Ammon's horn (tissue), 1 donor: ENCODE measurements at regions not wholly inside any gene's neighbourhood (a gene's known extent, or its start where the extent isn't known, plus 50 kb on each side); places are given as distances from the start of the nearest gene placed in this dataset.
"Not testable (repeated sequence)": the region's sequence is repeated elsewhere in the genome, so short reads cannot be mapped to it uniquely, and the experiment has no call there.

Experiments used
- DNase-seq: peaks from one replicate; pipeline ENCODE4 v3.0.0-alpha.2; 2016; ENCODE audit warnings: low spot score

DNA sequence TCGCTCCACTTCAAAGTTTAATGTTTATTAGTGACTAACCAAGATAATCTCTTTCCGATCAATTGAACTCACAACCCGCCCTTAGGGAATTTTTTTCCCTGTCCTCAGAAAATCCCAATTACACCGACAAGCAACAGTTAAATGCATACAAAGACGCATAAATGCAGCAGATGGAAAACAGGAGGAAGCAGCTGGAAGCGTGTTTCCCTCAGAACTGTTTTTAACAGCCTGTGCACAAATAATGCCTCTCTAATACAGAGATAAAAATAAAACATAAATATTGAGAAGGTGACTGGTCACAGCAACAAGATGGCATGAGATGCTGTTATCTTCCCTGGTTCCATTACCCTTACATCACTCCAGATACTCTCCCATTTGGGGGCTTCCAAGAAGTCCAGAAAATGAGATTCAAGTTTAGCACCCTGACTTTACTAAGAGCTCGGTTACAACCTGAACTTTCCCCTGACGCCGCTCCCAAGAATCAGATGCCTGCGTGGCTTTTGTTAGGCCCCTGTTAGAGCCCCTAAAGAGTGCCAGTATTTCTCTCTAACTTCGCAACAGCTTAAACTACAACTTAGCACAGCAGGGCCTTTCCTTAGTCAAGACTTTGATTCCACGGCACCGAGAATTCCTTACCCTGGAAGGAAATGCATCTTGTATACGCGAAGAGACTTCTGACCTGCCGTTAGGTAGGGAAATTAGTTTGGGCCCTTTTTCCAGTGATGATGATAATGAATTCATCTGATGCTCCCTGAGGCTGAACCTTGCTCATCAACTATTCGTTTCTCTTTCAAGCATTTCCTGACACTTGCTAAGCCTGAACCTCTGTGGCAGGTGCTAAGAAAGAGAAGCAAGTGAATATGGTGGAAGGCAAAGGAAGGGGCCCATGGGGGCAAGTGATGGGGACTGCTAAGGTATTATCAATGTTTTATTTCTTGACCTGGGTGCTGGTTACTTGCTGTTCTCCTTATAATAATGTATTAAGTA, 137.7 kb upstream of the SMYD2 start:
- no peak for DNase-seq

GRCh38 chr1:214144521-214144920, 136.4 kb upstream of the SMYD2 start:
- not testable (repeated sequence) for DNase-seq

DNA sequence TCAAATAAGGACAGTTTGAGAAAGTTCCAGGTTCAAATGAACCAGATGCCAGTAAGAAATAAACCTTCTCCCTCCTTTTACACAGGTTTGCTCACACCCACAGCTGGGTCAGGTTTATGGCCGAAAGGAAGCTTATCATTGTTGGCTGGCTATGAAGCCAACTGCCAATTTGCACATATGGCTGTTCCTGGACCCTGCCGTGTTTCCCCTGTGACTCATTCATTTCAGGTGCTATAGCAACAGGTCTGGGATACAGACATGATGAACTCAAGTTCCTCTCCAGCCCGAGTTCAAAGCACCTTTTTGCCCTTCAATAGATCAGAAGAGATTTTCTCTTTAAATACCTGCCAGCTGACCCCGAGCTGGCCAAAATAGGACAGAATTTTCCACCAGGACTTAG, 134.4 kb upstream of the SMYD2 start:
- DNase-seq, result no peak

DNA sequence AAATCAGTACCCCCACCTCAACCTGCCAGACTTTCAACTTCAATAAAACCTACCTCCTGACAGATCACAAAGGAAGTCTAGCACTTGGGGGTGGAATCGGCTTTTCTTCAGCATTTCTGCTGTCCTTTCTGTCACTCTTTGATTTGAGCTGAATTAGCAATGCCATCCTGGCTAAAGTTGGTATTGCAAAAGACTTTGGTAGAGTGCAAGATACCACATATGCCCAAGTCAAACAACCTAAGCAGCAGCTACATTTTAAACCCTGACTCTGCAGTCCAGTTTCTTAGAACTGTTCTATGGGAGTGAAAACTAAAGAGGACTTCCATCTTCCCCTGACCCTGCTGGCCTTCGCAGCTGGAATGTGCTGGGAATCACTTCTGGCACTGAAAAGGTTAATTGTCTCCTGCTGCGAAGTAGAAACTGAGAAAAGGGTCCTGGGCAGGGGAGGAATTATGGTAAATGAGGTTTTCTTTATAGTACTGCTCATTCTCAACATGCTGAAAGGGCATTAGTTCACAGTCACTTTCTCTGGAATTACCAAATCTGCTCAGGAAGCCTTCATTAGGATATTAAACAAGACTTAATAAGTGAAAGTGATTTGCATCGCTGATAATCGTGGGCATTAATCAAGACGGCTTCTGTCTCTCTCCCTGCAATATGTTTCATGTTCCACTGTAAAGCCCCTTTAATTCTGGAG, 126.2 kb upstream of the SMYD2 start:
- DNase-seq, result no peak

DNA sequence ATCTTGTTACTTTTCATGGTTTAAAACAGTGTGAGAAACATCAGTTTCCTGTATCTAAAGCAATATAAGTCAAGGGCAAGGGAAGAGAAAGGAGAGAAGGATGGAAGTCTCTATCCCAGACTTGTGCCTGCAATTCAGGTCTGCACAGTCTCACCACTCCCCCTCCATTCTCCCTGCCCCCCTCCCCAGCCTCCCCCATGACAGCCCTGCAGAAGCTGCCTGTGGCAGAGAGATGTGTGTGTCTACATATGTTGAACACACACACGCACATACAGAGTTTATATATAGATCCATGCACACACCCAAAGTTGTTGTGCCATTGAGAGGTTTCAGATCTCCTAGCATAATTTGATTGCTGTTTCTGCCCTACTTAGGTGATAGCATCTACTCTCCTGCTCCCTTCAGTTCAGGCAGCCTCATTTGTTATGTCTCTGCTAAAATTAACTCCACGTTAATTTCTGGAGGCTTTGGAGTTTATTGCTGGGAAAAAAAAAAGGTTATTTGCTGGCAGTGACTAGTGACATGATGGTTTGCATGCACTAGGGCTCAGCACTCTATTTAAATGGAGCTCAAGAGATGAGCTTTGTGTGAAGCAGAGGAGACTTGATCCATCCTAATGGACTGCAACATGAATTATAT, 124.9 kb upstream of the SMYD2 start:
- DNase-seq, result no peak

- no peak for DNase-seq
Measured at GRCh38 chr1:214164173-214164572, 116.8 kb upstream of the SMYD2 start.

DNA sequence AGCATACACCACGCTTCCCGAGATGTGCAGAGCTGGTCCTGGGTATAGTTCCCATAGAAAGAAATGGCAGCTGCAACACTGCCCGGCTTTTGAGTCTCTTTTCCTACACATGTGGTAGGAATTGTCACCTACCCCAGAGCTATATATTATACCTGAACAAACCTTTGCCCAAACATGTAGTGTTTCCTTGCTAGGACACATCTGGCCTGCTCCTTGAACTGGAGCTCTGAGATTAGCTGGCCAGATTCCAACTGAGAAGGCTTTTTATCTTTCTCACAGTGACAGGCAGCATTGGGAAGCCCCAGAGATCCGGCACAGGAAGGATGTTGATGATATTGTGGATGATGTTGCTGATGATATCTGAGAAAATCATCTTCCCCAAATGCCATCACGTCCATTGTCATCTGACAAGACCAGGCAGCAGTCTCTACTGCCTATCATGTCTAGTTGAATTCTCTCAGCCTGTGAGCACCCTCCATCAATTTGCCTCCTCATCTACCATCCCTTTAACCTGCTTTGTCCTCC, 115.0 kb upstream of the SMYD2 start:
- no peak for DNase-seq

DNA sequence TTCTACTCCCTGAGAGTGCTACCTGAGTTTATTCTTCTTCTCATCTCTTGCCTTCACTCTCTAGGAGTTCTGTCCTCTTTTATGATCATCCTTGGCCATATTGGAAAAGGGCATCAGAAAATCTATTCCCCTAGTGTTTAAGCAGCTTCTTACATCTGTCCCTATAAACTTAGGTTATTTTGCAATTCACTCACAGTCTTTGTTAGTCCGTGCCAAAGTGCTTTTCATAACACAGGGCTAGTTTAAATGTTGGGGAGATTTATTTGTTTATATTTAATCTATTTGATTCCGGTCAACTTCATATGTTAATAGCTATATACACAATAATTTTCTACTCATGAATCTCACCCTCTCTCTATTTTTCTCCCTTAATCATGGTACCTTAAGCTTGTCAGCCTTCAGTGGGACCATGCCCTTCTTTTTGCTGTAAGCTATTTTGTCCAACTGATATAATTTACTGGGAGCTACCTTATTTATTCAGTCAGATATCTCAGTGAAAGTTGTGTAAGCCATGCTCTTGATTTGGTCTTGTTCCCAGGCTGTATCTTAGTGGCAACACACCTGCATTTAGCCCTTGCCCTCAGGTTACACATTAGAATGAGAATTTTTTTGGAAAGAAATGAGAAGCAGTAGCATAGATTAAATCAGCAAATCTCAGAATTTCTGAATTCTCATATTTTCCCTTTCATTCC, 106.3 kb upstream of the SMYD2 start:
- DNase-seq, result no peak

DNA sequence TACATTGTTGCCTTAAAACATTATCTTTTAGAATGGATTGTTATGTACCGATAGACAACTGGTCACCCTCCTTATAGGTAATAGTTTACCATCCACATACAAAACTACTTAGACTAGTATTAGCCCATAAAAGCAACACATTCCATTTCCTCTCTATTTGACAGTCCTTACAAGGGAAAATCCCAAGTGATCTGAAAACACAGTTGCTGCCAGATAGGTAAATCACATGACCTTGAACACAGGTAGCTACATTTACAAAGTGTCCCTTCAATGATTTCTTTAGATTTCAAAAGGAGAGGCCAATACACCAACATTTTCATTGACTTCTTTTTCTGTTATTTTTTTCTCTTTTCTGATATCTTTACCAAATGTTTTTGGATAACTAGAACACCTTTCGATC, 102.9 kb upstream of the SMYD2 start:
- no peak for DNase-seq

DNA sequence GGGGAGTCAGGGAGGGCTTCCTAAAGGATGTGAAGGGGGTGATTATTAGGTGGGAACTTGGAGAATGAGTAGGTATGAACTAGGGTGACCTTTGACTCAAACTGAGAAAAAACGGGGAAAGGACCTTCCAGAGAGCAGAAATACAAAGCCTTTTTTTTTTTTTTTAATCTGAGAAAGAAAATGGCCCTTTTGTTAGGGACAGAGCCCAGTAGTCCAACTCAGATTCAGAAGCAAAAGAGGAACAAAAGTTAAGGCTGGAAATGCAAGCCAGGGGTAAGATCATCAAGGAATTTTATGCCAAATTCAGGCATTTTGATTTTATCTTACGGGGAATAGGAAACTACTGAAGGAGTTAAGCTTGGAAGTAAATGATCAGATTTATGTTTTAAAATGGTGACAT, 96.0 kb upstream of the SMYD2 start:
- no peak for DNase-seq

DNA sequence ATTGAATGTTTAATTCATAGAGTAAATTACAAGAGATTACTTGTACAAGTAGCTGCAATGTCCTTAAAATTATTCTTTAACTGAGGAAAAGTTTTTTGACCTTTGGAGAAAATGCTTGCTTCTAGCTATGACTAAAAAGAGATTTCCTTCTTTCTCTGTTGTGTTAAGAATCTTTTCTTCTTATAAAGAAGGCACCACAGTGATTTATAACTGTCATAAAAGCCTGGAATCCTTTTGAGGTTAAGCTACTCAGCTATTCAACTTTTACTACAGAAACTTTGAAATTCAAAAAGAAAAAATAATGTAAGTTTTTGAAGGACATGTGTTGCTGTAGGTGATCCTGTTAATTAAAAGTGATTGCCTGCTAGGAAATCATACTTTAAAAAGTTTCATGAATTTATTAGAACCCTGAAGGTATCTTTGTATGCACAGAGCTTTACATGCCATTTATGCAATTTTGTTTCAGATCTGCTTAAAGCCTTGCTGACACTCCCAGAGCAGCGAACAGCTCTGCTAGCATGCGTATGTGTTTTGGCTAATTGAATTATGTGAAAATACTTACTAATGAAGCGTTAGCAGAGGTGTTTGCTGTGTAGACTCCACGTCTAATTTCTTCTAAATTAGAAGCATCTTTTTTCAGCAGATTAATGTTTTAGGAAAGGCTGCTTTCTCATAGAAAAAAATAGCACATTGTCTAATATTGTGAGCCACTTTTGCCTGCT, 94.7 kb upstream of the SMYD2 start:
- DNase-seq, result no peak

DNA sequence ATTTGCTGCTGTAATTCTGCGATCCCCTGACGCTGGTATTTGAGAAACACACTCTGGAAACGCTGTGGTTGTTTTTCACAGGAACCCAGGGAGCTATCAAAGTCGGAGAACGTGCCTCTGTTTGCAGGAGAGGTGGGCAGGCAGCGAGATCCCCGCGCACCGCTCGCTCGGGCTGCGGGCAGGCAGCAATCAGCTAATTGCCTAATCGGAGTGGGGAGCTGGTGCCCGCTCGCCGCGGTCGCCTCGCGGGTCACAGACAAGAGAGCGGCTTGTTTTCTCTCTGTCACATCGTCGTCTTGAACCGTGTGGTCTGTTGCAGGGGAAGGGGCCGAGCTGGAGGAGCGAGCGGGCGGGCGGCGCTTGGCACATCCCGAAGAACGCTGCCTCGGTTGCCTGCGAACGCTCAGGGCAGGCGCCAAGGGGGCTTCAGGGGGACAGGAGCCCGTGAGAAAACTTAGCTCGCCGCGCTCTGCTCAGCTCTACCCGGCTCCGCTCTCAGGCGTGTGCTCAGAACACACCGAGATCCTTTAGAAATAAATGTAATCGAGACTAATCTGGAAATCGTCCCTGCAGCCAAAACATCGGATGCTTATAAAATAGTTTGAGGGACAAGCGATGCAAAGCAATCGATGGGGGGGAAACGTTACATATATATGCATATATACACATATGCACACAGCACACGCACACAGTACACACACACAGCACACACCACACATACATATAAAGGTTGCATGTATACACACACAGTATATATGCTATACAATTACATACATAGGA, 93.6 kb upstream of the SMYD2 start:
- peak; percentile 45 for DNase-seq

DNA sequence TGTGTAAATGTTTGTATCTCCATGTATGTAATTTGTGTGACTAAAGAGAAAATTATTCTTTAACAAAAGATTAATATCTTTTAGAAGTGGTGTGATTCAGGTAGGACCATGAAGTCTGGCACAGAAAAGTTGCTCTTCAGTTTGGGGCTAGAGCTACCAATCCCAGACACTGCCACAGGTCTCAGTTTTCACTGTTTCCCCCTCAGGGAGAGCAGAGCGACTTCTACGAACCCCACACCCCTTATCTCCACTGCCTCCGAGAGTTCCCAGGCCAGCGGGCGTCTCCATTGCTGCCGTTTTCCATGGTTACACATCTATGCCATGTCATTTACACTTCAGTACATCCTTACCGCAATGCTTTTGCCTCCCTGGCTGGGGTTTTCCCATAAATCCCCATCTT, 93.0 kb upstream of the SMYD2 start:
- no peak for DNase-seq

DNA sequence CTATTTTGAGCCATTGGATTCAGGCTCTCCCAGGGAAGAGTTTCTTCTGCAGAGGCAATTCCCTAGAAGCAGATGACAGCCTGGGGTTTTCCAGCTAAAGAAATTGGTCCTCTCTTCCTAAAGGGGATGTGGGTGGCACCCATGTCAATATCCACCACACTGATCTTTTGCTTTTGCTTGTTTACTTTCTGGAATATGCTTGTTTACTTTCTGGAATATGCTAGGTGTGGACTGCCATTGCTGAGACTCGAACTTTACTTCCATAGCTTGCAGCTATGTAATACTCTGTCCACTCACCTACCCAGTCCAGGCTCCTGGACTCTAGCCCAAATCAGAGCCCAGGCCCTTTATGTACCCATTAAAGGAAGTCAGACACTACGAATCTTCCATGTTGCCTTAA, 92.1 kb upstream of the SMYD2 start:
- no peak for DNase-seq

- peak; percentile 13 for DNase-seq
Measured at GRCh38 chr1:214192825-214193643, 87.9 kb upstream of the SMYD2 start.

DNA sequence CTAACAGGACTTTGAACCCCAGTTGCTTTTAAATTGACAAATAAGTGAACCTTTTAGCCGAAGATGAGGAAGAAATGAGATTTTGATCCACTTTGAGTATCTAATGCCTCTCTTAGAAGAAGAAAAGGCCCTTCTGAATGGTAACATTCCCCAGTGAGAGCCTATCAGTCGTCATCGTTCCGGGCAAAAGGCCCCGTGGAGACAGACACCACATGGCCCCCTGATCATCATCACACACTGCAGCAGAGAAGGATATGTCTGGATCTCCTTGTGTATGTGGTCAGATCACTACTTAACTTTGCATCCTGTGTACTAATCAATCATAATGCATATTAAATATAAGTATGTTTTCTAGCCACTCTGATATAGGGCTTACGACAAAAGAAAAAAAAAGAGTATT, 87.3 kb upstream of the SMYD2 start:
- DNase-seq, result no peak

DNA sequence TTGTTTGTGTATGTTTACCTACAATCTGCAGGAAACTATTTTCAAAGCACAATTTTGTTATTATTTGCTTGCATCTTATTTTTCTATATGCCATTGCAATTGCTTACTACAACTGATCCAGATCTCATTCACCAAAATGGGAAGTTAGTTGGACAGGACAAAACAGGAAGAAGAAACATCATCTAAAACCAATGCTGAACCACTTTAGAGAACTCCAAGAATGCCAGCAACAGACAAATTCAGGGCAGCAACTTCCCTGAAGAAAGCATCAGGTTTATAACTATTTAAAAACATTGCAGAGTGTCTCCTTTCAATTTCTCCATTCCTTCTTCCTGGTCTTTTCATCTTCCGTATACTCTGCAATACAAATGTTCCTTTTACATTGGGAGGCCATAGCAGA, 82.4 kb upstream of the SMYD2 start:
- DNase-seq, result peak; percentile 40

GRCh38 chr1:214199585-214199984, 81.4 kb upstream of the SMYD2 start:
- DNase-seq, result no peak

GRCh38 chr1:214202992-214203391, 78.0 kb upstream of the SMYD2 start:
- no peak for DNase-seq

GRCh38 chr1:214205053-214205452, 75.9 kb upstream of the SMYD2 start:
- DNase-seq, result no peak
